Ascending aorta (tissue), 2 donors: ENCODE measurements at regions not wholly inside any gene's neighbourhood (a gene's known extent, or its start where the extent isn't known, plus 50 kb on each side); places are given as distances from the start of the nearest gene placed in this dataset.

ENCODE experiments used
- DNase-seq, 2 donors: peaks; one replicate each; pipeline ENCODE4 v3.0.0-alpha.2; 2019; ENCODE audit warnings: low spot score in 2 of 2
- H3K27ac ChIP-seq, 2 donors: fragments of 200-600 bp; sonication (generic); one replicate each; pipeline ENCODE4 v1.5.1; 2016 to 2017; ENCODE audit warnings: mild to moderate bottlenecking in 1 of 2
- H3K27me3 ChIP-seq: fragments of 200-600 bp; sonication (generic); one replicate; pipeline ENCODE4 v1.5.1; 2017
- H3K36me3 ChIP-seq, 2 donors: fragments of 200-600 bp; sonication (generic); one replicate each; pipeline ENCODE4 v1.5.1; 2016
- H3K4me1 ChIP-seq, 2 donors: fragments of 200-600 bp; sonication (generic); one replicate each; pipeline ENCODE4 v1.5.1; 2016 to 2017; ENCODE audit warnings: mild to moderate bottlenecking in 1 of 2
- H3K4me3 ChIP-seq, 2 donors: fragments of 200-600 bp; sonication (generic); one replicate each; pipeline ENCODE4 v1.5.1; 2016 to 2017; ENCODE audit warnings: mild to moderate bottlenecking in 1 of 2
- H3K9me3 ChIP-seq, 2 donors: fragments of 200-600 bp; sonication (generic); one replicate each; pipeline ENCODE4 v1.5.1; 2016
- intact Hi-C: fragments of 100-400 bp; cut with DNase I; formaldehyde crosslinking; loops from one replicate; pipeline ENCODE4 v1.15.1; 2023
- TF ChIP-seq, protein P1 (sequence below), 3 experiments: fragments of 200-600 bp in 2 of 3; fragments of 450-650 bp in 1 of 3; sonication (generic) in 2 of 3; IDR thresholded peaks; one replicate each; pipeline ENCODE4 v1.5.1; 2016 to 2019; ENCODE audit warnings: antibody characterized with exemption in 3 of 3, mild to moderate bottlenecking in 1 of 3, moderate library complexity in 1 of 3

DNA sequence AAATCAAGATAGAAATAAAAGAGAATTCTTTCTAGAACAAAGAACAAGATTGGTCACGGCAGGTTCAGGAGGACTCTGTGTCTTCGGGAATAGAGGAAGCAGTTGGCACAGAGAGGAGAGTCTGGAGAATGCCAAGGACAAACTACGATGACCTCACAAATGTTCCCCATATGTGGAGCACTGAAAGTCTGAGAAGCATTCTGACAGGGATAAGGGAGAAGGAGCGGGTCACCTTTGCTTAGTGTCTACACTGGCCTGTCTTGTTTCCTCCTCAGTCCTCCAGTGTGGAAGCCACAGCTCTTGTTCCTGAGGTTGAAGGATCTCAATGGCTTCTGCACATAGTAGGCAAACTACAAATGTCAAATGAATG, 338.8 kb downstream of the MYCN start:
- Histone ChIP-seq H3K4me1 (no peaks in the 10 kb centered on the region), H3K27ac (no peak overlapping the region), H3K4me3 (no peak overlapping the region), H3K36me3 (no peaks in the 10 kb centered on the region), H3K9me3 (no peaks in the 10 kb centered on the region), H3K27me3 (no peaks in the 10 kb centered on the region)
- TF ChIP-seq, protein P1, sequence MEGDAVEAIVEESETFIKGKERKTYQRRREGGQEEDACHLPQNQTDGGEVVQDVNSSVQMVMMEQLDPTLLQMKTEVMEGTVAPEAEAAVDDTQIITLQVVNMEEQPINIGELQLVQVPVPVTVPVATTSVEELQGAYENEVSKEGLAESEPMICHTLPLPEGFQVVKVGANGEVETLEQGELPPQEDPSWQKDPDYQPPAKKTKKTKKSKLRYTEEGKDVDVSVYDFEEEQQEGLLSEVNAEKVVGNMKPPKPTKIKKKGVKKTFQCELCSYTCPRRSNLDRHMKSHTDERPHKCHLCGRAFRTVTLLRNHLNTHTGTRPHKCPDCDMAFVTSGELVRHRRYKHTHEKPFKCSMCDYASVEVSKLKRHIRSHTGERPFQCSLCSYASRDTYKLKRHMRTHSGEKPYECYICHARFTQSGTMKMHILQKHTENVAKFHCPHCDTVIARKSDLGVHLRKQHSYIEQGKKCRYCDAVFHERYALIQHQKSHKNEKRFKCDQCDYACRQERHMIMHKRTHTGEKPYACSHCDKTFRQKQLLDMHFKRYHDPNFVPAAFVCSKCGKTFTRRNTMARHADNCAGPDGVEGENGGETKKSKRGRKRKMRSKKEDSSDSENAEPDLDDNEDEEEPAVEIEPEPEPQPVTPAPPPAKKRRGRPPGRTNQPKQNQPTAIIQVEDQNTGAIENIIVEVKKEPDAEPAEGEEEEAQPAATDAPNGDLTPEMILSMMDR (IDR thresholded peaks at IDR 0.05): no peak
- DNase-seq: no peak
- intact Hi-C loops: no loop called here

- Histone ChIP-seq H3K36me3 (no peaks in the 10 kb centered on the region), H3K4me1 (no peaks in the 10 kb centered on the region), H3K27me3 (no peaks in the 10 kb centered on the region), H3K4me3 (no peak overlapping the region), H3K9me3 (no peaks in the 10 kb centered on the region), H3K27ac (no peak overlapping the region)
- DNase-seq: no peak
- intact Hi-C loops: no loop called here
- TF ChIP-seq, protein P1 (IDR thresholded peaks at IDR 0.05): no peak
These were observed 338.3 kb downstream of the MYCN start for GRCh38 chr2:16278421-16279200.

GRCh38 chr2:16277117-16277516, 336.8 kb downstream of the MYCN start:
- Histone ChIP-seq H3K9me3 (no peaks in the 10 kb centered on the region), H3K27me3 (no peaks in the 10 kb centered on the region), H3K36me3 (no peaks in the 10 kb centered on the region), H3K4me3 (no peak overlapping the region), H3K27ac (no peak overlapping the region), H3K4me1 (no peaks in the 10 kb centered on the region)
- intact Hi-C loops: no loop called here
- TF ChIP-seq, protein P1 (IDR thresholded peaks at IDR 0.05): no peak
- no peak for DNase-seq

- no peak overlapping the region for H3K27ac ChIP-seq
- no peak overlapping the region for H3K4me3 ChIP-seq
- no peak for DNase-seq
- H3K9me3 ChIP-seq: no peaks in the 10 kb centered on the region
- intact Hi-C loops: no loop called here
- no peaks in the 10 kb centered on the region for H3K4me1 ChIP-seq
- TF ChIP-seq, protein P1 (IDR thresholded peaks at IDR 0.05): no peak
- H3K36me3 ChIP-seq: no peaks in the 10 kb centered on the region
- no peaks in the 10 kb centered on the region for H3K27me3 ChIP-seq
These were observed 335.3 kb downstream of the MYCN start for GRCh38 chr2:16275661-16276060.

DNA sequence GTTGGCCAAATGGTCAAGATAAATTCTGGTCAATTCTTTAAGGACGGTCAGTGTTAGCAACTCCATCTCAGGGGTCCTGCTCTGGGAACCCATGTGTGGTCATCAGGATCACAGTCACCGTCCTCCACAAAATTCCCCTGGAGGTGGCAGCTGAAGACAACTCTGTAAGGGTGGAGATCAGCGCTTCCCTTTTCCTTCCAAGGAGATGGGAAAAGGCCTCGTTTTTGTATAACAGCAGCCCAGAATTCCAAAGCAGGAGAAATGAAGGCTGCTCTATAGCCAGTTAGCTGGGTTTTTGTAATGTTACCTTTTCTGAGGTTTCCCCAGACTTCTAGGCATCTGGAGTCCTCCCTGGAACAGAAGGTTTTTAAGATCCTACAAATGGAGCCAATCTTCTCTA, 334.8 kb downstream of the MYCN start:
- intact Hi-C loops: no loop called here
- no peak overlapping the region for H3K27ac ChIP-seq
- no peak overlapping the region for H3K4me3 ChIP-seq
- no peaks in the 10 kb centered on the region for H3K4me1 ChIP-seq
- H3K36me3 ChIP-seq: no peaks in the 10 kb centered on the region
- no peaks in the 10 kb centered on the region for H3K27me3 ChIP-seq
- H3K9me3 ChIP-seq: no peaks in the 10 kb centered on the region
- TF ChIP-seq, protein P1 (IDR thresholded peaks at IDR 0.05): no peak
- DNase-seq: no peak

DNA sequence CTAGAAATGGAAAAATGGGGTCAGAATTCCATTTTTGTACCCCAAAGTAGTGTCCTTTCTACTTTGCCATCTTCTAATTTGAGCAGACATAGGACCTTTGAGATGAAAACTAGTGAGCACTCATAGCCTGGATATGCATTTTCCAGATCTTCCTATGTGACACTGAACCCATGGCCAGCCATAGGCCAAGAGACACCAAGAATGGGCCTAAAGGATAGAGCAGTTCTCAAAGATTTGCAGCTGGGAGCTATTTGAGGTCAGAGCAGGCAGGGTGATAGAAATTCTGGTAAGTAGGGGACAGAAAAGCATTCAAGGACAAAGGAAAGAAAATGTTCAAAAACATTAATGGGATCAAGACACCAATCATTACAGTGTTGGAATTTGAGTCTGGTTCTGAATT, 332.8 kb downstream of the MYCN start:
- intact Hi-C loops: no loop called here

More for the DNA sequence above, 332.8 kb downstream of the MYCN start:
- Histone ChIP-seq H3K36me3 (no peaks in the 10 kb centered on the region), H3K27ac (no peak overlapping the region), H3K4me1 (no peaks in the 10 kb centered on the region), H3K9me3 (no peaks in the 10 kb centered on the region), H3K27me3 (no peaks in the 10 kb centered on the region), H3K4me3 (no peak overlapping the region)
- TF ChIP-seq, protein P1 (IDR thresholded peaks at IDR 0.05): no peak
- DNase-seq: no peak
